Spleen (tissue), 11 donors: ENCODE measurements at regions not wholly inside any gene's neighbourhood (a gene's known extent, or its start where the extent isn't known, plus 50 kb on each side); places are given as distances from the start of the nearest gene placed in this dataset.

ENCODE experiments used
- DNase-seq: peaks from one replicate; pipeline ENCODE4 v3.0.0-alpha.2; 2020
- H3K27ac ChIP-seq, 8 donors: fragments of 200-600 bp; sonication (generic) in 7 of 8; 1 replicate in 4 of 8; 2 replicates in 4 of 8; pipeline versions ENCODE4 v1.5.0 to v1.8.0; 2016 to 2021; ENCODE audit warnings: inconsistent platforms in 4 of 8, mild to moderate bottlenecking in 4 of 8, moderate library complexity in 1 of 8
- H3K27me3 ChIP-seq, 7 donors: fragments of 200-600 bp; sonication (generic) in 6 of 7; replicated peaks in 1 of 7; 1 replicate in 4 of 7; 2 replicates in 3 of 7; pipeline versions ENCODE4 v1.5.0 to v1.8.0; 2016 to 2021; ENCODE audit warnings: inconsistent platforms in 3 of 7, mild to moderate bottlenecking in 1 of 7
- H3K36me3 ChIP-seq, 6 donors: fragments of 200-600 bp; sonication (generic) in 5 of 6; 1 replicate in 4 of 6; 2 replicates in 2 of 6; pipeline versions ENCODE4 v1.5.0 to v1.8.0; 2016 to 2021; ENCODE audit warnings: inconsistent platforms in 2 of 6
- H3K4me1 ChIP-seq, 6 donors: fragments of 200-600 bp; sonication (generic) in 5 of 6; 1 replicate in 3 of 6; 2 replicates in 3 of 6; pipeline versions ENCODE4 v1.5.0 to v1.8.0; 2016 to 2021; ENCODE audit warnings: inconsistent platforms in 3 of 6
- H3K4me3 ChIP-seq, 8 donors: fragments of 200-600 bp; sonication (generic) in 7 of 8; 1 replicate in 4 of 8; 2 replicates in 4 of 8; pipeline versions ENCODE4 v1.5.0 to v1.8.0; 2016 to 2021; ENCODE audit warnings: inconsistent platforms in 4 of 8, mild to moderate bottlenecking in 4 of 8, moderate library complexity in 2 of 8
- H3K9me3 ChIP-seq, 8 donors: fragments of 200-600 bp; sonication (generic) in 7 of 8; 1 replicate in 4 of 8; 2 replicates in 4 of 8; pipeline versions ENCODE4 v1.5.0 to v1.8.0; 2016 to 2021; ENCODE audit warnings: inconsistent platforms in 4 of 8
- CTCF ChIP-seq, 11 experiments: fragments of 200-600 bp in 7 of 11; fragments of 450-650 bp in 4 of 11; sonication (generic) in 4 of 11; IDR thresholded peaks in 8 of 11; conservative IDR thresholded peaks in 3 of 11; 1 replicate in 7 of 11; 2 replicates in 4 of 11; pipeline versions ENCODE4 v1.4.0 to v1.8.0; 2016 to 2021; ENCODE audit warnings: antibody characterized with exemption in 11 of 11, inconsistent platforms in 4 of 11, mild to moderate bottlenecking in 1 of 11
- POLR2A ChIP-seq, 3 donors: fragments of 450-650 bp; IDR thresholded peaks; one replicate each; pipeline ENCODE4 v1.5.1; 2017; ENCODE audit warnings: antibody characterized with exemption in 3 of 3, mild to moderate bottlenecking in 1 of 3
- POLR2AphosphoS5 ChIP-seq, 3 donors: sonication (generic); formaldehyde crosslinking; IDR thresholded peaks; one replicate each; pipeline ENCODE4 v1.5.1; 2017; ENCODE audit warnings: antibody characterized with exemption in 3 of 3
- WGBS, 5 donors: extraction: QIAGEN DNeasy Blood & Tissue Kit in 3 of 5; methylation state at CpG; one replicate each; pipeline versions ENCODE4 v1.1.5 to v1.1.7; 2013 to 2018; 5-methylcytosine and 5-hydroxymethylcytosine counted together
- intact Hi-C: fragments of 100-400 bp; cut with DNase I; formaldehyde crosslinking; loops from one replicate; pipeline ENCODE4 v1.15.0; 2023; ENCODE audit warnings: low total_unique reads
- donor health status: healthy with polysubstance abuse.
- donor health status: DM: no; HTN: no; CAD: no; lungs with moderate emphysema.
- donor health status: DM: no; HTN: no; CAD: no.
- donor health status: Bipolar disorder and iron deficiency.
- donor health status: healthy.
- donor health status: DM: no; HTN: no; CAD: no.
- donor health status: DM: yes; HTN: yes; CAD: no.

- Histone ChIP-seq H3K36me3 (no peaks in the 10 kb centered on the region), H3K4me3 (no peak overlapping the region), H3K4me1 (no peaks in the 10 kb centered on the region), H3K27me3 (no peaks in the 10 kb centered on the region), H3K27ac (no peak overlapping the region), H3K9me3 (peaks cover 0 to 5% (median 0%) of the 10 kb centered on the region in 8 donors)
- WGBS, 5 donors, result 86 to 93% (median 92%) methylated on average over 3 of the region's 3 CpGs
- no peak for DNase-seq
- no peak for TF ChIP-seq CTCF (IDR thresholded peaks at IDR 0.05 in 8 of 11, conservative IDR thresholded peaks at IDR 0.05 in 3 of 11)
- no peak for TF ChIP-seq POLR2A (IDR thresholded peaks at IDR 0.05)
- TF ChIP-seq POLR2AphosphoS5 (IDR thresholded peaks at IDR 0.05), result no peak
- intact Hi-C loops, result no loop called here
Measured at GRCh38 chr13:76198568-76199163, 562.5 kb downstream of the LMO7 start.

DNA sequence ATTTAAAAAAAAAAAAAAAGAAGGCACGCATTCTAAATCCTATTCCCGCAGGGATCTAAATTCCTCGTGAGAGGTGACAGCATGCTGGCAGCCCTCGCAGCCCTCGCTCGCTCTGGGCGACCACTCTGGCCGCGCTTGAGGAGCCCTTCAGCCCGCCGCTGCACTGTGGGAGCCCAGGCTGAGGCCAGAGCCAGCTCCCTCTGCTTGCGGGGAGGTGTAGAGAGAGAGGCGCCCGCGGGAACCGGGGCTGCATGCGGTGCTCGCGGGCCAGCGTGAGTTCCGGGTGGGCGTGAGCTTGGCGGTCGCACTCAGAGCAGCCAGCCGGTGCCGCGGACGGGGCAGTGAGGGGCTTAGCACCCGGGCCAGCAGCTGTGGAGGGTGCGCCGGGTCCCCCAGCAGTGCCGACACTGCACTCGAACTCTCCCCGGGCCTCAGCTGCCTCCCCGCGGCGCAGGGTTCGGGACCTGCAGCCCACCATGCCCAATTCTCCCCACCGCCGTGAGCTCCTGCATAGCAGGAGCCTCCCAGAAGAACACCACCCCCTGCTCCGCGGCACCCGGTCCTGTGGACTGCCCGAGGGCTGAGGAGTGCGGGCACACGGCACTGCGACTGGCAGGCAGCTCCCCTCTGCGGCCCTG is 553.9 kb downstream of the LMO7 start:
- WGBS, 5 donors, result 90 to 94% (median 92%) methylated on average over 39 to 48 of the region's 48 CpGs
- intact Hi-C loops, result no loop called here
- no peaks in the 10 kb centered on the region for H3K4me1 ChIP-seq
- no peak overlapping the region for H3K4me3 ChIP-seq
- TF ChIP-seq POLR2A (IDR thresholded peaks at IDR 0.05), result no peak
- no peak for TF ChIP-seq POLR2AphosphoS5 (IDR thresholded peaks at IDR 0.05)
- no peak for TF ChIP-seq CTCF (IDR thresholded peaks at IDR 0.05 in 8 of 11, conservative IDR thresholded peaks at IDR 0.05 in 3 of 11)
- H3K27ac ChIP-seq, result no peak overlapping the region
- no peaks in the 10 kb centered on the region for H3K27me3 ChIP-seq
- peaks cover 0 to 5% (median 0%) of the 10 kb centered on the region in 8 donors for H3K9me3 ChIP-seq
- H3K36me3 ChIP-seq, result no peaks in the 10 kb centered on the region
- peak; percentile 68 for DNase-seq

- Histone ChIP-seq H3K27ac (no peak overlapping the region), H3K9me3 (peaks cover 0 to 6% (median 0%) of the 10 kb centered on the region in 8 donors), H3K4me3 (no peak overlapping the region), H3K4me1 (no peaks in the 10 kb centered on the region), H3K27me3 (no peaks in the 10 kb centered on the region), H3K36me3 (no peaks in the 10 kb centered on the region)
- TF ChIP-seq POLR2AphosphoS5 (IDR thresholded peaks at IDR 0.05), result no peak
- no peak for TF ChIP-seq CTCF (IDR thresholded peaks at IDR 0.05 in 8 of 11, conservative IDR thresholded peaks at IDR 0.05 in 3 of 11)
- TF ChIP-seq POLR2A (IDR thresholded peaks at IDR 0.05), result no peak
- intact Hi-C loops, result no loop called here
- no peak for DNase-seq
- 79 to 88% (median 86%) methylated on average over 5 of the region's 5 CpGs for WGBS, 5 donors
Measured at GRCh38 chr13:76175961-76176725, 540.0 kb downstream of the LMO7 start.

DNA sequence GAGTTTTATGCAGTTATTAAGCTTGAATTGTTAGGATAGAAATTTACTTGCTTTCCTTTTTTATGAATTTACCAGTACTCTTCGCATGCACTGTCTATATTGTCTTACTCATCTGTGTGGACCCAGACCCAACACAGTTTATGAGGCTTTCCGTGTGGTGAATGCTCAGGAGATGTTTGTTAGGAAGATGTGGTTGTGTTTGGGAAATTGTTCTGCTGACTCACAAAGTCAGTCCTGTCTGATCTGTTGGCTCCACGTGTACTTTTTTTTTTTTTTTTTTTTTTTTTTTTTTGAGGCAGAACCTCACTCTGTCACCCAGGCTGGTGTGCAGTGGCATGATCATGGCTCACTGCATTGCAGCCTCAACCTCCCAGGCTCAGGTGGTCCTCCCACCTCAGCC is 532.5 kb downstream of the LMO7 start:
- intact Hi-C loops, result no loop called here
- no peak for DNase-seq
- Histone ChIP-seq H3K27me3 (no peaks in the 10 kb centered on the region), H3K27ac (no peak overlapping the region), H3K36me3 (no peaks in the 10 kb centered on the region), H3K4me1 (no peaks in the 10 kb centered on the region), H3K4me3 (no peak overlapping the region), H3K9me3 (peaks cover 0 to 6% (median 0%) of the 10 kb centered on the region in 8 donors)
- WGBS, 5 donors, result 79 to 92% (median 81%) methylated on average over 3 of the region's 3 CpGs
- TF ChIP-seq CTCF (IDR thresholded peaks at IDR 0.05 in 8 of 11, conservative IDR thresholded peaks at IDR 0.05 in 3 of 11), result no peak
- no peak for TF ChIP-seq POLR2AphosphoS5 (IDR thresholded peaks at IDR 0.05)
- no peak for TF ChIP-seq POLR2A (IDR thresholded peaks at IDR 0.05)
